Breast epithelium (tissue), 4 donors: ENCODE measurements at regions not wholly inside any gene's neighbourhood (a gene's known extent, or its start where the extent isn't known, plus 50 kb on each side); places are given as distances from the start of the nearest gene placed in this dataset.

Experiments
- DNase-seq, 2 donors: peaks; one replicate each; pipeline ENCODE4 v3.0.0-alpha.2; 2019; ENCODE audit warnings: low spot score in 2 of 2
- H3K27ac ChIP-seq, 2 donors: fragments of 200-600 bp; sonication (generic) in 1 of 2; one replicate each; pipeline ENCODE4 v1.5.1; 2016 to 2019; ENCODE audit warnings: mild to moderate bottlenecking in 1 of 2
- H3K27me3 ChIP-seq, 2 donors: fragments of 200-600 bp; sonication (generic) in 1 of 2; one replicate each; pipeline versions ENCODE4 v1.5.1 to v1.6.0; 2017 to 2019; ENCODE audit warnings: control low read depth in 1 of 2, mild to moderate bottlenecking in 1 of 2
- H3K36me3 ChIP-seq: fragments of 200-600 bp; one replicate; pipeline ENCODE4 v1.5.1; 2019
- H3K4me1 ChIP-seq, 2 donors: fragments of 200-600 bp; sonication (generic); one replicate each; pipeline ENCODE4 v1.5.1; 2016 to 2019; ENCODE audit warnings: control low read depth in 1 of 2
- H3K4me3 ChIP-seq, 3 donors: fragments of 200-600 bp; sonication (generic); 1 replicate in 2 of 3; 2 replicates in 1 of 3; pipeline ENCODE4 v1.5.1; 2016 to 2019; ENCODE audit warnings: mild to moderate bottlenecking in 3 of 3, moderate library complexity in 2 of 3
- H3K9me3 ChIP-seq, 2 donors: fragments of 200-600 bp; sonication (generic) in 1 of 2; one replicate each; pipeline ENCODE4 v1.5.1; 2016 to 2019; ENCODE audit warnings: control low read depth in 1 of 2
- CTCF ChIP-seq, 3 donors: fragments of 450-650 bp; IDR thresholded peaks; one replicate each; pipeline ENCODE4 v1.5.1; 2016 to 2017; ENCODE audit warnings: antibody characterized with exemption in 3 of 3, mild to moderate bottlenecking in 3 of 3, moderate library complexity in 3 of 3
- POLR2A ChIP-seq: fragments of 450-650 bp; IDR thresholded peaks from one replicate; pipeline ENCODE4 v1.6.1; 2016; ENCODE audit warnings: antibody characterized with exemption, mild to moderate bottlenecking, moderate library complexity
- POLR2AphosphoS5 ChIP-seq, 3 donors: sonication (generic); formaldehyde crosslinking; IDR thresholded peaks; one replicate each; pipeline ENCODE4 v1.6.1; 2017; ENCODE audit warnings: antibody characterized with exemption in 3 of 3
- intact Hi-C: fragments of 100-400 bp; cut with DNase I; formaldehyde crosslinking; loops from one replicate; pipeline ENCODE4 v1.15.1; 2023; ENCODE audit warnings: low total_unique reads

- Histone ChIP-seq H3K4me1 (no peaks in the 10 kb centered on the region), H3K27me3 (no peaks in the 10 kb centered on the region), H3K36me3 (no peaks in the 10 kb centered on the region), H3K4me3 (no peak overlapping the region), H3K27ac (no peak overlapping the region), H3K9me3 (no peaks in the 10 kb centered on the region)
- no peak for TF ChIP-seq POLR2A
- intact Hi-C loops: no loop called here
- DNase-seq: no peak
These were observed 326.5 kb downstream of the GATA3 start for GRCh38 chr10:8380833-8381496.

DNA sequence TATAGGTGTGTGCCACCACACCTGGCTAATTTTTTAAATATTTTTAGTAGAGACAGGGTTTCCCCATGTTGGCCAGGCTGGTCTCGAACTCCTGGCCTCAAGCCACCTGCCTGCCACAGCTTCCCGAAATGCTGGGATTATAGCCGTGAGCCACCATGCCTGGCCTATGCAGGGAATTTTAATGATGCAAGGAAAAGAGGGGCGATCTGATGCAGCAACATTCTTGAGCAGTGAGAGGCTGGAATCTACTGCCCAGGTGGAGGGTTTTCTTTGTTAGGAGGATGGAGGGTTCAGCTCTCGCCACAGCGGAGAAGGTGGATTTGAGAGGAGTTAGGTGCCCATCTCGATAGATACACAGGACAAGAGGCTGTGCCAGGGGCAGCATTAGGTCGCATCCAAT lies 332.3 kb downstream of the GATA3 start:
- DNase-seq: no peak
- Histone ChIP-seq H3K4me3 (no peak overlapping the region), H3K27me3 (no peaks in the 10 kb centered on the region), H3K27ac (no peak overlapping the region), H3K9me3 (no peaks in the 10 kb centered on the region), H3K4me1 (no peaks in the 10 kb centered on the region), H3K36me3 (no peaks in the 10 kb centered on the region)
- TF ChIP-seq CTCF (IDR thresholded peaks at IDR 0.05) (no peak), POLR2AphosphoS5 (IDR thresholded peaks at IDR 0.05) (no peak), POLR2A (no peak)
- intact Hi-C loops: no loop called here

GRCh38 chr10:8389630-8390029 lies 335.1 kb downstream of the GATA3 start:
- intact Hi-C loops: no loop called here
- Histone ChIP-seq H3K27ac (peak overlapping the region; percentile 36 to 65), H3K4me1 (no peaks in the 10 kb centered on the region), H3K27me3 (no peaks in the 10 kb centered on the region), H3K9me3 (no peaks in the 10 kb centered on the region), H3K36me3 (no peaks in the 10 kb centered on the region), H3K4me3 (no peak overlapping the region)
- TF ChIP-seq POLR2AphosphoS5 (IDR thresholded peaks at IDR 0.05) (no peak), POLR2A (no peak), CTCF (IDR thresholded peaks at IDR 0.05) (no peak)
- DNase-seq: no peak

DNA sequence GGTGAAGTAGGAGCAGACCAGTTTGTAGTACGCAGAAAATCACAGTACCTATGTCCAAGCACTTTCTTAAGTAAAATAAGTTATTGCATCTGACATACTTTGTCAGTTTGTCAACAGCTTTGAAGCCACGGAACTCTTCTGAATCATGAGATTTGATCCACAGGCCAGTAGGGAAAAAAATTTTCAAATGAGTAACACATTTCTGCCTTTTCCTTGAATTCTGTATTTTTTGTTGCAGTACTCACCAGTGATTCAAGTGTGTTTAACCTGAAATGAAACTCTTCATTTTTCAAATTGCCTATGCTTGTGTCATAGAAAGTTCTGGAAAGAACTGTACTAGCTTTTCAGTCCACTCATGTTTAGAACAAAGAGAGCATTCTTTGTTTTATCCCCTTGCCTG lies 337.7 kb downstream of the GATA3 start:
- intact Hi-C loops: no loop called here

GRCh38 chr10:8393531-8393930 lies 339.0 kb downstream of the GATA3 start:
- Histone ChIP-seq H3K27me3 (no peaks in the 10 kb centered on the region), H3K4me3 (no peak overlapping the region), H3K27ac (no peak overlapping the region), H3K4me1 (no peaks in the 10 kb centered on the region), H3K36me3 (no peaks in the 10 kb centered on the region), H3K9me3 (no peaks in the 10 kb centered on the region)
- intact Hi-C loops: no loop called here
- DNase-seq: no peak
- TF ChIP-seq POLR2AphosphoS5 (IDR thresholded peaks at IDR 0.05): no peak
- no peak for TF ChIP-seq POLR2A
- TF ChIP-seq CTCF (IDR thresholded peaks at IDR 0.05): no peak

More for the DNA sequence above, 337.7 kb downstream of the GATA3 start:
- no peak for DNase-seq
- H3K27me3 ChIP-seq: no peaks in the 10 kb centered on the region
- TF ChIP-seq POLR2A (no peak), POLR2AphosphoS5 (IDR thresholded peaks at IDR 0.05) (no peak), CTCF (IDR thresholded peaks at IDR 0.05) (no peak)
- H3K36me3 ChIP-seq: no peaks in the 10 kb centered on the region
- no peak overlapping the region for H3K27ac ChIP-seq
- H3K9me3 ChIP-seq: no peaks in the 10 kb centered on the region
- H3K4me1 ChIP-seq: no peaks in the 10 kb centered on the region
- no peak overlapping the region for H3K4me3 ChIP-seq

DNA sequence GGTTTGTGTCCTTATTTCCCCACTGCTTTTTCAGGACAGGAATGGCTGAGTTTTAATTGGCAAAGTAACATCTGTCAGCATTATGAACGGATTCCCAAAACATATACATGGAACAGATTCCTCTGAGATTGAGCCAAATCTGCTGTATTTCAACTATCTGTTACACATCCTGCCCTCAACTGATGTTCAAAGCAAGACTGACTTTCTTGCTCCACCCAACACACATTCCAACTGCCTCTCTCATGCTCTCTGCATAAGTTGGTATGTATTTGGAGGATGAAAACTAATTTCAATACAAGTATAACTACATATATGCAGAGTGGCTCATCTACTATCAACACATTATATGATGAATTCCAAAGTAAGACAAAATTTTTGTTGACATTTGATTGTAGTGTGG lies 342.2 kb downstream of the GATA3 start:
- TF ChIP-seq POLR2A (no peak), CTCF (IDR thresholded peaks at IDR 0.05) (no peak), POLR2AphosphoS5 (IDR thresholded peaks at IDR 0.05) (no peak)
- intact Hi-C loops: no loop called here

More for the DNA sequence above, 342.2 kb downstream of the GATA3 start:
- Histone ChIP-seq H3K4me1 (no peaks in the 10 kb centered on the region), H3K9me3 (no peaks in the 10 kb centered on the region), H3K27ac (no peak overlapping the region), H3K36me3 (no peaks in the 10 kb centered on the region), H3K27me3 (no peaks in the 10 kb centered on the region), H3K4me3 (no peak overlapping the region)
- DNase-seq: no peak
